Neural crest cell (in vitro differentiated cells): ENCODE measurements at regions not wholly inside any gene's neighbourhood (a gene's known extent, or its start where the extent isn't known, plus 50 kb on each side); places are given as distances from the start of the nearest gene placed in this dataset.
"Not testable (repeated sequence)": the region's sequence is repeated elsewhere in the genome, so short reads cannot be mapped to it uniquely, and the experiment has no call there.

ENCODE experiments used
- DNase-seq: peaks from one replicate; pipeline ENCODE4 v3.0.0; 2021; ENCODE audit warnings: low read depth, mixed read lengths, low spot score
- H3K27ac Mint-ChIP-seq: one replicate; pipeline ENCODE4 v1.8.0; 2021; ENCODE audit warnings: mild to moderate bottlenecking, mixed read lengths; ENCODE audit not compliant: unreplicated experiment
- H3K27me3 Mint-ChIP-seq: 2 replicates; pipeline ENCODE4 v1.8.0; 2021; ENCODE audit warnings: low read depth, mild to moderate bottlenecking, mixed read lengths
- H3K36me3 Mint-ChIP-seq: 2 replicates; pipeline ENCODE4 v1.8.0; 2021; ENCODE audit warnings: low read depth, mild to moderate bottlenecking, mixed read lengths
- H3K4me1 Mint-ChIP-seq: 2 replicates; pipeline ENCODE4 v1.8.0; 2021; ENCODE audit warnings: mixed read lengths
- H3K4me3 Mint-ChIP-seq: one replicate; pipeline ENCODE4 v1.8.0; 2021; ENCODE audit warnings: mild to moderate bottlenecking, mixed read lengths
- H3K9me3 Mint-ChIP-seq: 2 replicates; pipeline ENCODE4 v1.8.0; 2021; ENCODE audit warnings: mixed read lengths
- CTCF ChIP-seq: fragments of 200-600 bp; sonication (generic); conservative IDR thresholded peaks from 2 replicates; pipeline ENCODE4 v1.5.0; 2021; ENCODE audit warnings: antibody characterized with exemption, mild to moderate bottlenecking

DNA sequence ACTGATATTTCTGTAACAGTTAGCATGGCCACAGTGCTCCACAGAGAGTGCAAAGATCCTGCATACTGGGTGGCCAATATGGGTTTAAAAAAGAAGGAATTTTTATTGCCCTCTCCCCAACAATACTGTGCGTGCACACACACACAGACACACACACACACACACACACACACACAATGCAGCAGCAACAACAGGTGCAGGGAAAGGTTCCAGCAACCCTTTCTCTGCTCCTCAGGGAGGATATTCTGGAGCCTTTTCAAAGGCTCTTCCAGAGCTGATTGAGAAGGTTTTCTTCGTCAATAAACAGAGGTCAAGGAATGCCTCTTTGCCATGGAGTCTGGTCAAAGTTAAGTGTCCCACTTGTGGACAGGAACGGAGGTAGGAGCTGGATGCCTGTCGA, 84.8 kb upstream of the ZFP42 start:
- Mint-ChIP-seq H3K4me3 (no peak overlapping the region), H3K27ac (no peak overlapping the region), H3K27me3 (no peaks in the 10 kb centered on the region), H3K9me3 (peaks cover 2% of the 10 kb centered on the region), H3K36me3 (no peaks in the 10 kb centered on the region), H3K4me1 (no peaks in the 10 kb centered on the region)
- DNase-seq: no peak
- TF ChIP-seq CTCF: no peak

DNA sequence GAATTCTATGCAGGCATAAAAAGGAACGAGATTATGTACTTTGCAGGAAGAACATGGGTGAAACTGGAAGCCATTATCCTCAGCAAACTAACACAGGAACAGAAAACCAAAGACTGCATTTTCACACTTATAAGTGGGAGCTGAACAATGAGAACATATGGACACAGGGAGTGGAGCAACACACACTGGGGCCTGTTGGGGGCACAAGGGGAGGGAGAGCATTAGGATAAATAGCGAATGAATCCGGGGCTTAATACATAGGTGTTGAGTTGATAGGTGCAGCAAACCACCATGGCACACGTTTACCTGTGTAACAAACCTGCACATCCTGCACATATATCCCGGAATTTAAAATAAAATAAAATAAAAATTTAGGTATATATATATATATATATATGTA, 80.2 kb upstream of the ZFP42 start:
- H3K4me3 Mint-ChIP-seq, H3K4me1 Mint-ChIP-seq, H3K27me3 Mint-ChIP-seq, H3K9me3 Mint-ChIP-seq, H3K27ac Mint-ChIP-seq, H3K36me3 Mint-ChIP-seq, DNase-seq: not testable (repeated sequence)

DNA sequence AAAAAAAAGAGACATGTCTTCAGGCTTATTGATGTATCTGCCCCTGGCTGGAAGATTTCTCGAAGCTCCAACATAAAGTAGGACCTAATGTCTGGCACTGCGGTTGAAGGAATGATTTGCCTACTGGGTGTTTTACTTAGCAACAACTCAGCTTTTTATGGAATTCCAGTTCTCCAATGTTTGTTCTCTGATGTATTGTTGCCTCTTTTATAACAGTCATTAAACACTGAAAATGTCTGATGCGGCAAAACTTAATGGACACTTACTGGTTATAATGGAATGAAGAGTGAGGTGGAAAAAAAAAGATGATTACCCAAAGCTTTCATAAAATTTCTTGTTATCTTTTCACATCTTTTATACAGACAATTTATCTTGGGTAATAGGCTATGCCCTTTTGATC, 75.6 kb upstream of the ZFP42 start:
- no peak for DNase-seq

DNA sequence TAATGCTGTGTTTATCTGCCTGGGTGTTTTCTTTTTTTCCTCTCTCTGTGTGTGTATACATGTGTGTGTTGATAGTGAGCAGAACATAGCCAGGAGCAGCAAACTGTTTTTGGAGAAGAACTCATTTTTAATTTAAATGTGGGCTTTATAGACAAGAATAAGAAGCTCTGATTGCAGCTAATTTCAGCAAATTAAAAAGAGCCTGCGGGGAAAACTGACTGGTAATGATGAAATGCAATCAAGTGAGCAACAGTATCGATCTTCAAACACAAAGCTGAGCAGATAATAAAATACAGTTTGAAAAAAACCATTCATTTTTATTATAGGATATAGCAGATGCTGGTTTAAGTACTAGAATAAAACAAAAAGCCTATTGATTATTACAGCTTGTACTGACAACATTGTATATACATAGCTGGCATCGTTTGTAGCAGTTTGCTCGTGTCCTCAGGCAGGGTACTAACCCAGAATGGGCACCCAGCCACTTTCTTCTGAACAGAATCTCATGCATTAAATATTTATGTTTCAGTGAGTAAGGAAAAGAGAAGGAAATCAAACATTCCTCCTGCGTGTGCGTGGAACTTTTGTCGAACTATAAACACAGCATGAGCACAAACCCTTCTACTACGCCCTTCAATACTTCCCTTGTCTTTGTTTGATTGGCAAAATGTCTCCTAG, 73.5 kb upstream of the ZFP42 start:
- no peaks in the 10 kb centered on the region for H3K27me3 Mint-ChIP-seq
- H3K36me3 Mint-ChIP-seq: no peaks in the 10 kb centered on the region
- DNase-seq: no peak
- TF ChIP-seq CTCF: no peak
- H3K27ac Mint-ChIP-seq: no peak overlapping the region
- H3K4me1 Mint-ChIP-seq: no peaks in the 10 kb centered on the region
- no peak overlapping the region for H3K4me3 Mint-ChIP-seq
- peaks cover 13% of the 10 kb centered on the region for H3K9me3 Mint-ChIP-seq

More for the DNA sequence above, 75.6 kb upstream of the ZFP42 start:
- TF ChIP-seq CTCF: no peak
- Mint-ChIP-seq H3K27ac (no peak overlapping the region), H3K27me3 (no peaks in the 10 kb centered on the region), H3K36me3 (no peaks in the 10 kb centered on the region), H3K4me3 (no peak overlapping the region), H3K9me3 (peaks cover 13% of the 10 kb centered on the region), H3K4me1 (no peaks in the 10 kb centered on the region)

GRCh38 chr4:187929024-187929423, 66.5 kb upstream of the ZFP42 start:
- H3K27me3 Mint-ChIP-seq: no peaks in the 10 kb centered on the region
- no peaks in the 10 kb centered on the region for H3K36me3 Mint-ChIP-seq
- H3K4me3 Mint-ChIP-seq: no peak overlapping the region

More at GRCh38 chr4:187929024-187929423, 66.5 kb upstream of the ZFP42 start:
- peak; percentile 45 for TF ChIP-seq CTCF
- Mint-ChIP-seq H3K4me1 (no peaks in the 10 kb centered on the region), H3K27ac (no peak overlapping the region), H3K9me3 (peaks cover 13% of the 10 kb centered on the region)
- DNase-seq: peak; percentile 3
